WTC11 (cell line): ENCODE measurements at regions not wholly inside any gene's neighbourhood (a gene's known extent, or its start where the extent isn't known, plus 50 kb on each side); places are given as distances from the start of the nearest gene placed in this dataset.

Experiments
- ATAC-seq: fragments of 200-7000 bp; cut with Tn5 transposase; 2 replicates; pipeline ENCODE4 v1.10.0; 2021; ENCODE audit warnings: mild to moderate bottlenecking, moderate library complexity
- CTCF ChIA-PET: fragments of 300-600 bp; sonication (Branson Sonifier 250); formaldehyde crosslinking; loops from one replicate; lab custom pipeline; 2021; ENCODE audit warnings: antibody characterized with exemption; lab: Charles Lee
- POLR2A ChIA-PET: fragments of 350-600 bp; sonication (Branson Sonifier 250); formaldehyde crosslinking; loops from one replicate; lab custom pipeline; 2021; ENCODE audit warnings: antibody characterized with exemption; lab: Charles Lee
- DNase-seq: peaks from one replicate; pipeline ENCODE4 v3.0.0; 2021; ENCODE audit warnings: low spot score
- H3K27ac Mint-ChIP-seq: 2 replicates; pipeline ENCODE4 v1.8.0; 2021; ENCODE audit warnings: mixed read lengths
- H3K27me3 Mint-ChIP-seq: 2 replicates; pipeline ENCODE4 v1.8.0; 2021; ENCODE audit warnings: low read depth, mild to moderate bottlenecking, moderate library complexity, mixed read lengths
- H3K36me3 Mint-ChIP-seq: 2 replicates; pipeline ENCODE4 v1.8.0; 2021; ENCODE audit warnings: mixed read lengths
- H3K4me1 Mint-ChIP-seq: 2 replicates; pipeline ENCODE4 v1.8.0; 2022; ENCODE audit warnings: mixed read lengths
- H3K4me3 Mint-ChIP-seq: 2 replicates; pipeline ENCODE4 v1.8.0; 2021; ENCODE audit warnings: mild to moderate bottlenecking, moderate library complexity, mixed read lengths
- H3K9me3 Mint-ChIP-seq: 2 replicates; pipeline ENCODE4 v1.8.0; 2021; ENCODE audit warnings: mixed read lengths
- FOXJ3 ChIP-seq: sonication (generic); formaldehyde crosslinking; IDR thresholded peaks from 2 replicates; pipeline ENCODE4 v1.9.0; 2021; ENCODE audit warnings: missing genetic modification reagents, mild to moderate bottlenecking, borderline replicate concordance
- NR2C2 ChIP-seq: sonication (generic); formaldehyde crosslinking; IDR thresholded peaks from 2 replicates; pipeline ENCODE4 v1.8.0; 2022; ENCODE audit warnings: mild to moderate bottlenecking, missing genetic modification reagents
- PRRX2 ChIP-seq: fragments of 250-450 bp; sonication (Bioruptor Pico); IDR thresholded peaks from 2 replicates; pipeline ENCODE4 v1.8.0; 2021; ENCODE audit warnings: mild to moderate bottlenecking
- SMAD4 ChIP-seq: sonication (generic); formaldehyde crosslinking; IDR thresholded peaks from 2 replicates; pipeline ENCODE4 v1.8.0; 2022; ENCODE audit warnings: mild to moderate bottlenecking, missing genetic modification reagents
- ZNF317 ChIP-seq: sonication (generic); formaldehyde crosslinking; IDR thresholded peaks from 2 replicates; pipeline ENCODE4 v1.8.1; 2023; ENCODE audit warnings: low read depth, mild to moderate bottlenecking, moderate library complexity, missing genetic modification reagents, borderline replicate concordance
- ZNF423 ChIP-seq: fragments of 250-450 bp; sonication (Bioruptor Pico); IDR thresholded peaks from 2 replicates; pipeline ENCODE4 v2.1.2; 2022; ENCODE audit warnings: mild to moderate bottlenecking, moderate library complexity
- TF ChIP-seq, protein P1 (sequence below): sonication (generic); formaldehyde crosslinking; IDR thresholded peaks from 2 replicates; pipeline ENCODE4 v1.8.1; 2022; ENCODE audit warnings: low read depth, missing genetic modification reagents, borderline replicate concordance
- TF ChIP-seq, protein P2 (sequence below): fragments of 250-450 bp; sonication (Bioruptor Pico); IDR thresholded peaks from 2 replicates; pipeline ENCODE4 v1.9.0; 2021; ENCODE audit warnings: mild to moderate bottlenecking, borderline replicate concordance
- TF ChIP-seq, protein P3 (sequence below): fragments of 250-450 bp; sonication (Bioruptor Pico); IDR thresholded peaks from 2 replicates; pipeline ENCODE4 v1.9.0; 2021; ENCODE audit warnings: moderate library complexity, mild to moderate bottlenecking, inconsistent platforms, borderline replicate concordance
- TF ChIP-seq, protein P4 (sequence below): fragments of 250-450 bp; sonication (Bioruptor Pico); IDR thresholded peaks from 2 replicates; pipeline ENCODE4 v1.9.0; 2021; ENCODE audit warnings: mild to moderate bottlenecking
- TF ChIP-seq, protein P5 (sequence below): sonication (generic); formaldehyde crosslinking; IDR thresholded peaks from 2 replicates; pipeline ENCODE4 v1.8.1; 2023; ENCODE audit warnings: mild to moderate bottlenecking, missing genetic modification reagents, moderate library complexity
- TF ChIP-seq, protein P6 (sequence below): sonication (generic); formaldehyde crosslinking; conservative IDR thresholded peaks from 2 replicates; pipeline ENCODE4 v1.8.1; 2023; ENCODE audit warnings: mild to moderate bottlenecking, low read depth, missing genetic modification reagents, moderate library complexity
- TF ChIP-seq, protein P7 (sequence below): sonication (generic); formaldehyde crosslinking; IDR thresholded peaks from 2 replicates; pipeline ENCODE4 v1.8.1; 2023; ENCODE audit warnings: mild to moderate bottlenecking, missing genetic modification reagents
- TF ChIP-seq, protein P8 (sequence below): sonication (generic); formaldehyde crosslinking; conservative IDR thresholded peaks from 2 replicates; pipeline ENCODE4 v1.8.1; 2022; ENCODE audit warnings: mild to moderate bottlenecking, missing genetic modification reagents

DNA sequence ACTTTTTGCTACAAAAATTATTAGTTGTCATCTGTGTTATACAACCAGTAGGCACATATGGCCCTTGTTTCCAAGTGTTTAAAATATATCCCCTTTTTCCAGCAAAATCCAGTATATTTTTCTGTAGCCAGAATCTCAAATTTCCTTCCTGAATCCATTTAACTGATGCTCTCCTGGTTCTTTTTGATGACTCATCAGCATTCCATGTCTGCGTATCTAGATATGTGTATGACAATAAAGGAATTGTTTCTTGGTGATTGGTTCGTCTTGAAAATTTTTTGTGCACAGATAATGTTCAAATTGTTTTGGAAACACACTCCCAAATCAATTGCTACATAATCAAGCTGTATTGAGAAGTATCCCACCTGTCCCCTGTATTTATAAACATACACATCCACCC lies 98.3 kb downstream of the ITM2A start:
- Mint-ChIP-seq H3K36me3 (no peaks in the 10 kb centered on the region), H3K9me3 (no peaks in the 10 kb centered on the region), H3K27ac (no peak overlapping the region), H3K4me3 (no peak overlapping the region), H3K27me3 (no peaks in the 10 kb centered on the region), H3K4me1 (no peaks in the 10 kb centered on the region)
- DNase-seq (no peak), ATAC-seq (no peak)
- ChIA-PET POLR2A (no interaction called here), CTCF (no interaction called here)
- TF ChIP-seq, protein P1, sequence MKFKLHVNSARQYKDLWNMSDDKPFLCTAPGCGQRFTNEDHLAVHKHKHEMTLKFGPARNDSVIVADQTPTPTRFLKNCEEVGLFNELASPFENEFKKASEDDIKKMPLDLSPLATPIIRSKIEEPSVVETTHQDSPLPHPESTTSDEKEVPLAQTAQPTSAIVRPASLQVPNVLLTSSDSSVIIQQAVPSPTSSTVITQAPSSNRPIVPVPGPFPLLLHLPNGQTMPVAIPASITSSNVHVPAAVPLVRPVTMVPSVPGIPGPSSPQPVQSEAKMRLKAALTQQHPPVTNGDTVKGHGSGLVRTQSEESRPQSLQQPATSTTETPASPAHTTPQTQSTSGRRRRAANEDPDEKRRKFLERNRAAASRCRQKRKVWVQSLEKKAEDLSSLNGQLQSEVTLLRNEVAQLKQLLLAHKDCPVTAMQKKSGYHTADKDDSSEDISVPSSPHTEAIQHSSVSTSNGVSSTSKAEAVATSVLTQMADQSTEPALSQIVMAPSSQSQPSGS, result no peak
- TF ChIP-seq ZNF317 (no peak), PRRX2 (CRISPR knock-in tag) (no peak), SMAD4 (no peak), ZNF423 (CRISPR knock-in tag) (no peak)
- TF ChIP-seq, protein P2, sequence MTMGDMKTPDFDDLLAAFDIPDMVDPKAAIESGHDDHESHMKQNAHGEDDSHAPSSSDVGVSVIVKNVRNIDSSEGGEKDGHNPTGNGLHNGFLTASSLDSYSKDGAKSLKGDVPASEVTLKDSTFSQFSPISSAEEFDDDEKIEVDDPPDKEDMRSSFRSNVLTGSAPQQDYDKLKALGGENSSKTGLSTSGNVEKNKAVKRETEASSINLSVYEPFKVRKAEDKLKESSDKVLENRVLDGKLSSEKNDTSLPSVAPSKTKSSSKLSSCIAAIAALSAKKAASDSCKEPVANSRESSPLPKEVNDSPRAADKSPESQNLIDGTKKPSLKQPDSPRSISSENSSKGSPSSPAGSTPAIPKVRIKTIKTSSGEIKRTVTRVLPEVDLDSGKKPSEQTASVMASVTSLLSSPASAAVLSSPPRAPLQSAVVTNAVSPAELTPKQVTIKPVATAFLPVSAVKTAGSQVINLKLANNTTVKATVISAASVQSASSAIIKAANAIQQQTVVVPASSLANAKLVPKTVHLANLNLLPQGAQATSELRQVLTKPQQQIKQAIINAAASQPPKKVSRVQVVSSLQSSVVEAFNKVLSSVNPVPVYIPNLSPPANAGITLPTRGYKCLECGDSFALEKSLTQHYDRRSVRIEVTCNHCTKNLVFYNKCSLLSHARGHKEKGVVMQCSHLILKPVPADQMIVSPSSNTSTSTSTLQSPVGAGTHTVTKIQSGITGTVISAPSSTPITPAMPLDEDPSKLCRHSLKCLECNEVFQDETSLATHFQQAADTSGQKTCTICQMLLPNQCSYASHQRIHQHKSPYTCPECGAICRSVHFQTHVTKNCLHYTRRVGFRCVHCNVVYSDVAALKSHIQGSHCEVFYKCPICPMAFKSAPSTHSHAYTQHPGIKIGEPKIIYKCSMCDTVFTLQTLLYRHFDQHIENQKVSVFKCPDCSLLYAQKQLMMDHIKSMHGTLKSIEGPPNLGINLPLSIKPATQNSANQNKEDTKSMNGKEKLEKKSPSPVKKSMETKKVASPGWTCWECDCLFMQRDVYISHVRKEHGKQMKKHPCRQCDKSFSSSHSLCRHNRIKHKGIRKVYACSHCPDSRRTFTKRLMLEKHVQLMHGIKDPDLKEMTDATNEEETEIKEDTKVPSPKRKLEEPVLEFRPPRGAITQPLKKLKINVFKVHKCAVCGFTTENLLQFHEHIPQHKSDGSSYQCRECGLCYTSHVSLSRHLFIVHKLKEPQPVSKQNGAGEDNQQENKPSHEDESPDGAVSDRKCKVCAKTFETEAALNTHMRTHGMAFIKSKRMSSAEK (CRISPR knock-in tag), result no peak
- TF ChIP-seq, protein P3, sequence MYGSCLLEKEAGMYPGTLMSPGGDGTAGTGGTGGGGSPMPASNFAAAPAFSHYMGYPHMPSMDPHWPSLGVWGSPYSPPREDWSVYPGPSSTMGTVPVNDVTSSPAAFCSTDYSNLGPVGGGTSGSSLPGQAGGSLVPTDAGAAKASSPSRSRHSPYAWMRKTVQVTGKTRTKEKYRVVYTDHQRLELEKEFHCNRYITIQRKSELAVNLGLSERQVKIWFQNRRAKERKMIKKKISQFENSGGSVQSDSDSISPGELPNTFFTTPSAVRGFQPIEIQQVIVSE, result no peak
- TF ChIP-seq, protein P4, sequence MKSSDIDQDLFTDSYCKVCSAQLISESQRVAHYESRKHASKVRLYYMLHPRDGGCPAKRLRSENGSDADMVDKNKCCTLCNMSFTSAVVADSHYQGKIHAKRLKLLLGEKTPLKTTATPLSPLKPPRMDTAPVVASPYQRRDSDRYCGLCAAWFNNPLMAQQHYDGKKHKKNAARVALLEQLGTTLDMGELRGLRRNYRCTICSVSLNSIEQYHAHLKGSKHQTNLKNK (CRISPR knock-in tag), result no peak
- TF ChIP-seq, protein P5, sequence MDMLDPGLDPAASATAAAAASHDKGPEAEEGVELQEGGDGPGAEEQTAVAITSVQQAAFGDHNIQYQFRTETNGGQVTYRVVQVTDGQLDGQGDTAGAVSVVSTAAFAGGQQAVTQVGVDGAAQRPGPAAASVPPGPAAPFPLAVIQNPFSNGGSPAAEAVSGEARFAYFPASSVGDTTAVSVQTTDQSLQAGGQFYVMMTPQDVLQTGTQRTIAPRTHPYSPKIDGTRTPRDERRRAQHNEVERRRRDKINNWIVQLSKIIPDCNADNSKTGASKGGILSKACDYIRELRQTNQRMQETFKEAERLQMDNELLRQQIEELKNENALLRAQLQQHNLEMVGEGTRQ (CRISPR knock-in tag), result no peak
- TF ChIP-seq, protein P6, sequence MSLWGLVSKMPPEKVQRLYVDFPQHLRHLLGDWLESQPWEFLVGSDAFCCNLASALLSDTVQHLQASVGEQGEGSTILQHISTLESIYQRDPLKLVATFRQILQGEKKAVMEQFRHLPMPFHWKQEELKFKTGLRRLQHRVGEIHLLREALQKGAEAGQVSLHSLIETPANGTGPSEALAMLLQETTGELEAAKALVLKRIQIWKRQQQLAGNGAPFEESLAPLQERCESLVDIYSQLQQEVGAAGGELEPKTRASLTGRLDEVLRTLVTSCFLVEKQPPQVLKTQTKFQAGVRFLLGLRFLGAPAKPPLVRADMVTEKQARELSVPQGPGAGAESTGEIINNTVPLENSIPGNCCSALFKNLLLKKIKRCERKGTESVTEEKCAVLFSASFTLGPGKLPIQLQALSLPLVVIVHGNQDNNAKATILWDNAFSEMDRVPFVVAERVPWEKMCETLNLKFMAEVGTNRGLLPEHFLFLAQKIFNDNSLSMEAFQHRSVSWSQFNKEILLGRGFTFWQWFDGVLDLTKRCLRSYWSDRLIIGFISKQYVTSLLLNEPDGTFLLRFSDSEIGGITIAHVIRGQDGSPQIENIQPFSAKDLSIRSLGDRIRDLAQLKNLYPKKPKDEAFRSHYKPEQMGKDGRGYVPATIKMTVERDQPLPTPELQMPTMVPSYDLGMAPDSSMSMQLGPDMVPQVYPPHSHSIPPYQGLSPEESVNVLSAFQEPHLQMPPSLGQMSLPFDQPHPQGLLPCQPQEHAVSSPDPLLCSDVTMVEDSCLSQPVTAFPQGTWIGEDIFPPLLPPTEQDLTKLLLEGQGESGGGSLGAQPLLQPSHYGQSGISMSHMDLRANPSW (CRISPR knock-in tag), result no peak
- TF ChIP-seq, protein P7, sequence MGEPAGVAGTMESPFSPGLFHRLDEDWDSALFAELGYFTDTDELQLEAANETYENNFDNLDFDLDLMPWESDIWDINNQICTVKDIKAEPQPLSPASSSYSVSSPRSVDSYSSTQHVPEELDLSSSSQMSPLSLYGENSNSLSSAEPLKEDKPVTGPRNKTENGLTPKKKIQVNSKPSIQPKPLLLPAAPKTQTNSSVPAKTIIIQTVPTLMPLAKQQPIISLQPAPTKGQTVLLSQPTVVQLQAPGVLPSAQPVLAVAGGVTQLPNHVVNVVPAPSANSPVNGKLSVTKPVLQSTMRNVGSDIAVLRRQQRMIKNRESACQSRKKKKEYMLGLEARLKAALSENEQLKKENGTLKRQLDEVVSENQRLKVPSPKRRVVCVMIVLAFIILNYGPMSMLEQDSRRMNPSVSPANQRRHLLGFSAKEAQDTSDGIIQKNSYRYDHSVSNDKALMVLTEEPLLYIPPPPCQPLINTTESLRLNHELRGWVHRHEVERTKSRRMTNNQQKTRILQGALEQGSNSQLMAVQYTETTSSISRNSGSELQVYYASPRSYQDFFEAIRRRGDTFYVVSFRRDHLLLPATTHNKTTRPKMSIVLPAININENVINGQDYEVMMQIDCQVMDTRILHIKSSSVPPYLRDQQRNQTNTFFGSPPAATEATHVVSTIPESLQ (CRISPR knock-in tag), result no peak
- TF ChIP-seq, protein P8, sequence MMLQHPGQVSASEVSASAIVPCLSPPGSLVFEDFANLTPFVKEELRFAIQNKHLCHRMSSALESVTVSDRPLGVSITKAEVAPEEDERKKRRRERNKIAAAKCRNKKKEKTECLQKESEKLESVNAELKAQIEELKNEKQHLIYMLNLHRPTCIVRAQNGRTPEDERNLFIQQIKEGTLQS (CRISPR knock-in tag), result no peak

DNA sequence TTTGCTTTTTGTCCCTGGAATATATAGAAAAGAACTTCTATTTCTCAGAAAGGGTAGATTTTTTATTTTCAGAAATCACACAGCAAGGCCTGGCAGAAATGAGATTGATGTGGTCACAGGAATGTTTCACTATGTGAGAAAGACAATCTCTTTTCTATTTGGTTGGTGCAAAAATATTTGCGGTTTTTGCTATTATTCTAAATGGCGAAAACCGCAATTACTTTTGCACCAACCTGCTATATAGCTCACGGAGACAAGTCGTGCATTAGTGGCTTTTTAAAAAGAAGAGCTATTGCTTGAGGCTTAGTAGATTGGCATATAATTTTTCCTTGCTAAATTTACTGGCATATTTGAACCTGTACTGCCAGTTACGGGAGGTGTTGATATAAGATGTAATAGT lies 100.4 kb downstream of the ITM2A start:
- no peak overlapping the region for H3K4me3 Mint-ChIP-seq
- no peaks in the 10 kb centered on the region for H3K4me1 Mint-ChIP-seq
- ATAC-seq, result no peak
- DNase-seq, result no peak
- no peaks in the 10 kb centered on the region for H3K36me3 Mint-ChIP-seq
- POLR2A ChIA-PET, result no interaction called here
- no peaks in the 10 kb centered on the region for H3K27me3 Mint-ChIP-seq
- no peak overlapping the region for H3K27ac Mint-ChIP-seq
- no peaks in the 10 kb centered on the region for H3K9me3 Mint-ChIP-seq
- CTCF ChIA-PET, result no interaction called here
- TF ChIP-seq FOXJ3 (CRISPR knock-in tag) (no peak), NR2C2 (no peak)
- TF ChIP-seq, protein P5 (CRISPR knock-in tag), result no peak
- TF ChIP-seq, protein P2 (CRISPR knock-in tag), result no peak
